Endothelial cell (in vitro differentiated cells): ENCODE measurements at regions not wholly inside any gene's neighbourhood (a gene's known extent, or its start where the extent isn't known, plus 50 kb on each side); places are given as distances from the start of the nearest gene placed in this dataset.

Experiments used
- DNase-seq: peaks from one replicate; pipeline ENCODE4 v3.0.0; 2021; ENCODE audit warnings: low spot score
- H3K27ac Mint-ChIP-seq: one replicate; pipeline ENCODE4 v1.8.0; 2021; ENCODE audit warnings: mixed read lengths, inconsistent platforms; ENCODE audit not compliant: unreplicated experiment
- H3K27me3 Mint-ChIP-seq: one replicate; pipeline ENCODE4 v1.8.0; 2021; ENCODE audit warnings: mild to moderate bottlenecking, moderate library complexity, mixed read lengths, inconsistent platforms; ENCODE audit not compliant: unreplicated experiment
- H3K36me3 Mint-ChIP-seq: one replicate; pipeline ENCODE4 v1.8.0; 2021; ENCODE audit warnings: mild to moderate bottlenecking, low read depth, mixed read lengths, inconsistent platforms; ENCODE audit not compliant: unreplicated experiment
- H3K4me1 Mint-ChIP-seq: one replicate; pipeline ENCODE4 v1.8.0; 2021; ENCODE audit warnings: mild to moderate bottlenecking, mixed read lengths, inconsistent platforms; ENCODE audit not compliant: unreplicated experiment
- H3K4me3 Mint-ChIP-seq: one replicate; pipeline ENCODE4 v1.8.0; 2021; ENCODE audit warnings: mild to moderate bottlenecking, mixed read lengths, inconsistent platforms; ENCODE audit not compliant: unreplicated experiment
- H3K9me3 Mint-ChIP-seq: one replicate; pipeline ENCODE4 v1.8.0; 2021; ENCODE audit warnings: mixed read lengths, inconsistent platforms; ENCODE audit not compliant: unreplicated experiment
- TF ChIP-seq, protein P1 (sequence below): fragments of 200-600 bp; sonication (generic); IDR thresholded peaks from one replicate; pipeline ENCODE4 v1.5.0; 2021; ENCODE audit warnings: antibody characterized with exemption; ENCODE audit not compliant: unreplicated experiment

DNA sequence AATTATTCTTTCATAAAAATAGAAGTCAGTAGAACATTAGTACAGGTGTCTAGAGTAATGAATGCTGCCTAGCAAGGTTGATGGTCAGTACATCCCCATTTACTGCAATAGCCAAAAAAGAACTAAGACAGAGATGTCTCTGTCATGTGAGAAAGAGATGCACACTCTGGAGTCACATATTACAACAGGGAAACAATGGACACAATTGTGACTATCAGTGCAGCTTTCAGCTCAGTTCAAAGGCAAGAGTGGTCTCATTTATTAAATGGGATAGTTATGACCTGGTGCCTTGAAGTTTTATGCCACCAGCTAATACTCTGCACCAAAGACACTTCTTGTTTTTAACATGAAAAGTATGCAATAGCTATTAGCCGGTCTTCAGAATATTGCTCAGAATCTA lies 194.9 kb upstream of the CHAC2 start:
- TF ChIP-seq, protein P1, sequence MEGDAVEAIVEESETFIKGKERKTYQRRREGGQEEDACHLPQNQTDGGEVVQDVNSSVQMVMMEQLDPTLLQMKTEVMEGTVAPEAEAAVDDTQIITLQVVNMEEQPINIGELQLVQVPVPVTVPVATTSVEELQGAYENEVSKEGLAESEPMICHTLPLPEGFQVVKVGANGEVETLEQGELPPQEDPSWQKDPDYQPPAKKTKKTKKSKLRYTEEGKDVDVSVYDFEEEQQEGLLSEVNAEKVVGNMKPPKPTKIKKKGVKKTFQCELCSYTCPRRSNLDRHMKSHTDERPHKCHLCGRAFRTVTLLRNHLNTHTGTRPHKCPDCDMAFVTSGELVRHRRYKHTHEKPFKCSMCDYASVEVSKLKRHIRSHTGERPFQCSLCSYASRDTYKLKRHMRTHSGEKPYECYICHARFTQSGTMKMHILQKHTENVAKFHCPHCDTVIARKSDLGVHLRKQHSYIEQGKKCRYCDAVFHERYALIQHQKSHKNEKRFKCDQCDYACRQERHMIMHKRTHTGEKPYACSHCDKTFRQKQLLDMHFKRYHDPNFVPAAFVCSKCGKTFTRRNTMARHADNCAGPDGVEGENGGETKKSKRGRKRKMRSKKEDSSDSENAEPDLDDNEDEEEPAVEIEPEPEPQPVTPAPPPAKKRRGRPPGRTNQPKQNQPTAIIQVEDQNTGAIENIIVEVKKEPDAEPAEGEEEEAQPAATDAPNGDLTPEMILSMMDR, result no peak
- Mint-ChIP-seq H3K36me3 (no peaks in the 10 kb centered on the region), H3K4me3 (no peak overlapping the region), H3K4me1 (no peaks in the 10 kb centered on the region), H3K9me3 (no peaks in the 10 kb centered on the region), H3K27ac (no peak overlapping the region), H3K27me3 (no peaks in the 10 kb centered on the region)
- DNase-seq, result no peak

DNA sequence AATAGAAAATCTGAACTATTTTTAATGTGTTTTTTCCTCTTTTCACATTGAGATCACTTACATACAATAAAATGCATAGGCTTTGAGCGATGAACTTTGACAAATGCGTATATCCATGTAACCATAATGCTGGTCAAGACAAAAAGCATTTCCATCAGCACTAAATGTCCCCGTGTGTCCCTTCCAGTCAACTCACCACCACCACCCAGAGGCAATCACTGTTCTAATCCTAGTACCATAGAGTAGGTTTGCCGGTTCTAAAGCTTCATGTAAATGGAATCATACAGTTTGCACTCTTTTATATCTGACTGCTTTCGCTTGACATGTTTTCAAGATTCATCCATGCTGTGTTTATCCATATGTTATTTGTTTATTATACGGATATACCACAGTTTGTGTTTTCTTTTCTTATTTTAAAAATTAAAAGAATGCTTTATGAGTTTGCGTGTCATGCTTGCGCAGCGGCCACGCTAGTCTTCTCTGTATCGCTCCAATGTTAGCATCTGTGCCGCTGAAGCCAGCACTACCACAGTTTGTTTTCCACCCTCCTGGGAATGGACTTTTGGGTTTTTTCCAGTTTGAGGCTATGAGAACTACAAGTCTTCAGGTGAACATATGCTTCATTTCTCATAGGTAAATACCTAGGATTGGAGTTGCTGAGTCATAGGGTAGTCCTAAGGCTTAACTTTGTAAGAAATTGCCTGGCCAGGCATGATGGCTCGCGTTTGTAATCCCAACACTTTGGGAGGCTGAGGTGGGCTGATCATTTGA lies 197.5 kb upstream of the CHAC2 start:
- Mint-ChIP-seq H3K27ac (no peak overlapping the region), H3K4me3 (no peak overlapping the region)
- DNase-seq, result no peak

DNA sequence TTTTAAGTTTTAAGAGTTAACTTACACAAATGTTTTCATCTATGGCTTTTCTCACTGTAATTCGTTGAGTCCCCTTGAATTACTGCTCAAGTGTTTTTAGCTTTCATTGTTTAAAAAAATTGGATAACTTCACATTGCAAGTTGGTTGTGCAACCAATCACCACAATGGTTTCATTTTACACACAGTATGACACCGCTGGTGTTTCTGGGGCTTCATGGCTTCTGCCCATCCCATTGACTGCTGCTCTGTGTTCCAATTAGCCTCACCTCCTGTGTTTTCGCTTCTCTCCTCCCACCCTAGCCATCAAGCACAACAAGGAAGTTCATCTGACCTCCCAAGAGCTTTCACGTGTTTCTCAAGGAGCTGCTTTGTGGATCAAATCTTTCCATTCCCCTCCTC lies 199.1 kb upstream of the CHAC2 start:
- no peak for DNase-seq
- Mint-ChIP-seq H3K36me3 (no peaks in the 10 kb centered on the region), H3K27me3 (peaks cover 3% of the 10 kb centered on the region), H3K9me3 (no peaks in the 10 kb centered on the region), H3K4me3 (no peak overlapping the region), H3K27ac (no peak overlapping the region), H3K4me1 (peaks cover 6% of the 10 kb centered on the region)
- TF ChIP-seq, protein P1, result no peak

More for the DNA sequence above, 197.5 kb upstream of the CHAC2 start:
- TF ChIP-seq, protein P1, result no peak
- Mint-ChIP-seq H3K27me3 (no peaks in the 10 kb centered on the region), H3K9me3 (no peaks in the 10 kb centered on the region), H3K36me3 (no peaks in the 10 kb centered on the region), H3K4me1 (peaks cover 6% of the 10 kb centered on the region)

DNA sequence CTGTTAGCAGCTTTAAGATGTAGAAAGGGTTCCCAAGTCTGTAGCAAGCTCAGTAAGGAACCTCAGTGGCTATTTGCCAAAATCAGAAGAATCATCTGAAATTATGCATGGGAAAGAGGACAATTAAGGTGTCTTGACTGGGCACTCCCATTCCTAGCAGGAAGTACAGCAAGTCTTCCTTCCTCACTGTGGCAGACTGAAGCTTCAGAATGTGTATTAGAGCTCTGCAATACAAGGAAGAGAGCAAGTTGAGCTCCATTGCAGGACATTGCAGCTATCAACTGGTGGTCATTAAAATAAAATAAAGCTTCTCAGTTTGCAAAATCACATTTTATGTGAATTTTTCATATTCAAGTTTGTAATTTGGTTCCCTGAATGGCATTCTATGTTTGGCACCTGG lies 200.5 kb upstream of the CHAC2 start:
- Mint-ChIP-seq H3K4me3 (no peak overlapping the region), H3K36me3 (no peaks in the 10 kb centered on the region), H3K4me1 (peaks cover 6% of the 10 kb centered on the region), H3K9me3 (no peaks in the 10 kb centered on the region), H3K27ac (no peak overlapping the region), H3K27me3 (peaks cover 3% of the 10 kb centered on the region)
- no peak for DNase-seq
- TF ChIP-seq, protein P1, result no peak

GRCh38 chr2:53562407-53562806 lies 205.2 kb upstream of the CHAC2 start:
- no peaks in the 10 kb centered on the region for H3K36me3 Mint-ChIP-seq
- TF ChIP-seq, protein P1, result no peak
- H3K9me3 Mint-ChIP-seq, result peaks cover under 1% of the 10 kb centered on the region
- DNase-seq, result no peak
- peaks cover 5% of the 10 kb centered on the region for H3K4me1 Mint-ChIP-seq
- no peak overlapping the region for H3K27ac Mint-ChIP-seq
- H3K4me3 Mint-ChIP-seq, result no peak overlapping the region
- H3K27me3 Mint-ChIP-seq, result peaks cover 5% of the 10 kb centered on the region
